Stomach (tissue), 8 donors: ENCODE measurements at regions not wholly inside any gene's neighbourhood (a gene's known extent, or its start where the extent isn't known, plus 50 kb on each side); places are given as distances from the start of the nearest gene placed in this dataset.
A peak's percentile ranks its signal among the peaks of the same experiment; 100 is the strongest.
"Not testable (repeated sequence)": the region's sequence is repeated elsewhere in the genome, so short reads cannot be mapped to it uniquely, and the experiment has no call there.

Experiments
- DNase-seq, 2 donors: peaks; one replicate each; pipeline versions ENCODE4 v3.0.0 to v3.0.0-alpha.2; 2013 to 2019
- H3K27ac ChIP-seq, 5 donors: fragments of 200-600 bp in 4 of 5; sonication (generic) in 4 of 5; one replicate each; pipeline ENCODE4 v1.5.1; 2013 to 2019; ENCODE audit warnings: mild to moderate bottlenecking in 1 of 5, moderate library complexity in 1 of 5
- H3K27me3 ChIP-seq, 3 donors: fragments of 200-600 bp; sonication (generic); one replicate each; pipeline ENCODE4 v1.5.1; 2017 to 2019; ENCODE audit warnings: mixed run types in 1 of 3
- H3K36me3 ChIP-seq, 4 donors: fragments of 200-600 bp; sonication (generic); 1 replicate in 3 of 4; 2 replicates in 1 of 4; pipeline ENCODE4 v1.5.1; 2016 to 2019
- H3K4me1 ChIP-seq, 4 donors: fragments of 200-600 bp; sonication (generic); one replicate each; pipeline ENCODE4 v1.5.1; 2016 to 2019
- H3K4me3 ChIP-seq, 4 donors: fragments of 200-600 bp; sonication (generic) in 3 of 4; one replicate each; pipeline ENCODE4 v1.5.1; 2016 to 2019; ENCODE audit warnings: mild to moderate bottlenecking in 1 of 4
- H3K9me3 ChIP-seq, 4 donors: fragments of 200-600 bp; sonication (generic); one replicate each; pipeline ENCODE4 v1.5.1; 2016 to 2019
- CTCF ChIP-seq, 7 experiments: fragments of 450-650 bp in 4 of 7; fragments of 200-600 bp in 3 of 7; sonication (generic) in 3 of 7; IDR thresholded peaks; one replicate each; pipeline ENCODE4 v1.5.1; 2016 to 2019; ENCODE audit warnings: antibody characterized with exemption in 7 of 7, control low read depth in 2 of 7, mild to moderate bottlenecking in 1 of 7
- EP300 ChIP-seq: sonication (generic); formaldehyde crosslinking; IDR thresholded peaks from one replicate; pipeline ENCODE4 v1.6.1; 2017; ENCODE audit warnings: antibody characterized with exemption
- POLR2A ChIP-seq, 4 donors: fragments of 450-650 bp; IDR thresholded peaks; one replicate each; pipeline ENCODE4 v1.6.1; 2016; ENCODE audit warnings: antibody characterized with exemption in 4 of 4, control low read depth in 2 of 4, mild to moderate bottlenecking in 1 of 4, moderate library complexity in 1 of 4
- POLR2AphosphoS5 ChIP-seq, 3 donors: sonication (generic); formaldehyde crosslinking; IDR thresholded peaks; one replicate each; pipeline ENCODE4 v1.6.1; 2016; ENCODE audit warnings: antibody characterized with exemption in 3 of 3
- WGBS, 5 donors: extraction: QIAGEN DNeasy Blood & Tissue Kit in 3 of 5; methylation state at CpG; one replicate each; pipeline versions ENCODE4 v1.1.5 to v1.1.7; 2013 to 2018; 5-methylcytosine and 5-hydroxymethylcytosine counted together
- intact Hi-C: fragments of 100-400 bp; cut with DNase I; formaldehyde crosslinking; loops from one replicate; pipeline ENCODE4 v1.15.1; 2023; ENCODE audit warnings: low total_unique reads
- donor health status: healthy with polysubstance abuse.
- donor health status: Bipolar disorder and iron deficiency.
- donor health status: healthy.

GRCh38 chr15:31223478-31224350 is 102.9 kb upstream of the KLF13 start:
- peak; percentile 46 to 64 for DNase-seq
- Histone ChIP-seq H3K27ac (peak overlapping the region; percentile 58 to 74 (median 69)), H3K36me3 (no peaks in the 10 kb centered on the region), H3K27me3 (no peaks in the 10 kb centered on the region), H3K9me3 (no peaks in the 10 kb centered on the region), H3K4me3 (peak overlapping the region; percentile 14 to 25 (median 20)), H3K4me1 (peaks cover 18 to 55% (median 40%) of the 10 kb centered on the region in 4 donors)
- no peak for TF ChIP-seq POLR2A (IDR thresholded peaks at IDR 0.05)
- TF ChIP-seq CTCF (IDR thresholded peaks at IDR 0.05): no peak
- TF ChIP-seq POLR2AphosphoS5 (IDR thresholded peaks at IDR 0.05): no peak
- no peak for TF ChIP-seq EP300
- 24 to 53% (median 33%) methylated on average over 39 to 42 of the region's 42 CpGs for whole genome bisulfite sequencing, 5 donors
- intact Hi-C loops: no loop called here

- H3K9me3 ChIP-seq, H3K36me3 ChIP-seq, intact Hi-C loops, DNase-seq, H3K27me3 ChIP-seq: not testable (repeated sequence)
- Histone ChIP-seq H3K27ac (peak overlapping the region in 3 of 5 donors; percentile 69 to 74 (median 72)), H3K4me1 (peaks cover 18 to 56% (median 40%) of the 10 kb centered on the region in 4 donors), H3K4me3 (peak overlapping the region in 1 of 4 donors; percentile 25)
- WGBS, 5 donors: 40 to 47% (median 45%) methylated on average over 4 of the region's 4 CpGs
Measured at GRCh38 chr15:31224661-31225060, 102.0 kb upstream of the KLF13 start.

GRCh38 chr15:31225356-31225955 is 101.2 kb upstream of the KLF13 start:
- WGBS, 5 donors: 81 to 92% (median 88%) methylated on average over 9 to 18 of the region's 18 CpGs
- Histone ChIP-seq H3K36me3 (no peaks in the 10 kb centered on the region), H3K27ac (no peak overlapping the region), H3K27me3 (no peaks in the 10 kb centered on the region), H3K4me1 (peaks cover 18 to 56% (median 40%) of the 10 kb centered on the region in 4 donors), H3K9me3 (no peaks in the 10 kb centered on the region), H3K4me3 (no peak overlapping the region)
- TF ChIP-seq POLR2AphosphoS5 (IDR thresholded peaks at IDR 0.05): no peak
- TF ChIP-seq EP300: no peak
- no peak for TF ChIP-seq CTCF (IDR thresholded peaks at IDR 0.05)
- no peak for TF ChIP-seq POLR2A (IDR thresholded peaks at IDR 0.05)
- intact Hi-C loops: no loop called here
- no peak for DNase-seq

- H3K4me3 ChIP-seq: no peak overlapping the region
- no peaks in the 10 kb centered on the region for H3K36me3 ChIP-seq
- no peak for DNase-seq
- TF ChIP-seq CTCF (IDR thresholded peaks at IDR 0.05) (no peak), POLR2AphosphoS5 (IDR thresholded peaks at IDR 0.05) (no peak), POLR2A (IDR thresholded peaks at IDR 0.05) (no peak), EP300 (no peak)
- no peaks in the 10 kb centered on the region for H3K27me3 ChIP-seq
- WGBS, 5 donors: 93 to 97% (median 94%) methylated on average over 9 of the region's 9 CpGs
- H3K9me3 ChIP-seq: no peaks in the 10 kb centered on the region
- H3K27ac ChIP-seq: no peak overlapping the region
- H3K4me1 ChIP-seq: peaks cover 18 to 56% (median 40%) of the 10 kb centered on the region in 4 donors
- intact Hi-C loops: no loop called here
Measured at GRCh38 chr15:31226021-31226420, 100.6 kb upstream of the KLF13 start.
